ENCODE measurements at regions not wholly inside any gene's neighbourhood (a gene's known extent, or its start where the extent isn't known, plus 50 kb on each side); places are given as distances from the start of the nearest gene placed in this dataset.

DNA sequence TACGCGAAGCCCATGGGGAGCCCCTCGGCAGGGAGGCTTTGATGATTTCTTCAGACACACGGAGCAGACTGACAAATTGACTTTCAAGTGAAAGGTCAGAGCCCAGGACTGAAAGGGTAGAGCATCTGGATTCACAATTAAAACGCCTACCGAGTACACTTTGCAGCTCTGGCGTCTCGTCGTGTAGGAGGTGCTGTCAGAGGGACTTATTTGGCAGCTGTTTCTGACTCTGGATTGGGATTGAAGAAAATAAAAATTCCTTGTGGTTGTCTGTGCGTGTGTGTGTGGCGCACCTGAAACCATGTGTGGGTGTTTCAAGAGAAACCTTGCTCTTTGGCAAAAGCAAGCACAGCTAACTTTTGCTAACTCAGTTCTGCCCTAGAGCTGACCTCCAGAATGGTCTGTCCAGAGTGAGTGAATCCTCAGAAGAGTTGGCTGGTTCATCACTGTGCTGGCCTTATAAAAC lies 348.7 kb downstream of the HLX start:
- no peak for TF ChIP-seq POLR2A (IDR thresholded peaks at IDR 0.05)
- TF ChIP-seq, protein P1, sequence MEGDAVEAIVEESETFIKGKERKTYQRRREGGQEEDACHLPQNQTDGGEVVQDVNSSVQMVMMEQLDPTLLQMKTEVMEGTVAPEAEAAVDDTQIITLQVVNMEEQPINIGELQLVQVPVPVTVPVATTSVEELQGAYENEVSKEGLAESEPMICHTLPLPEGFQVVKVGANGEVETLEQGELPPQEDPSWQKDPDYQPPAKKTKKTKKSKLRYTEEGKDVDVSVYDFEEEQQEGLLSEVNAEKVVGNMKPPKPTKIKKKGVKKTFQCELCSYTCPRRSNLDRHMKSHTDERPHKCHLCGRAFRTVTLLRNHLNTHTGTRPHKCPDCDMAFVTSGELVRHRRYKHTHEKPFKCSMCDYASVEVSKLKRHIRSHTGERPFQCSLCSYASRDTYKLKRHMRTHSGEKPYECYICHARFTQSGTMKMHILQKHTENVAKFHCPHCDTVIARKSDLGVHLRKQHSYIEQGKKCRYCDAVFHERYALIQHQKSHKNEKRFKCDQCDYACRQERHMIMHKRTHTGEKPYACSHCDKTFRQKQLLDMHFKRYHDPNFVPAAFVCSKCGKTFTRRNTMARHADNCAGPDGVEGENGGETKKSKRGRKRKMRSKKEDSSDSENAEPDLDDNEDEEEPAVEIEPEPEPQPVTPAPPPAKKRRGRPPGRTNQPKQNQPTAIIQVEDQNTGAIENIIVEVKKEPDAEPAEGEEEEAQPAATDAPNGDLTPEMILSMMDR (IDR thresholded peaks at IDR 0.05) = no peak

Data from thyroid gland (tissue), 4 donors.